Activated T-helper 9 cell treated with anti-CD3 and anti-CD28 coated beads, Interleukin-2, amount 50 U/mL, for 16 hours (primary cell): ENCODE measurements at regions not wholly inside any gene's neighbourhood (a gene's known extent, or its start where the extent isn't known, plus 50 kb on each side); places are given as distances from the start of the nearest gene placed in this dataset.
"Not testable (repeated sequence)": the region's sequence is repeated elsewhere in the genome, so short reads cannot be mapped to it uniquely, and the experiment has no call there.

Experiments
- DNase-seq: peaks from one replicate; pipeline ENCODE4 v3.0.0-alpha.2; 2020; ENCODE audit warnings: low read depth

DNA sequence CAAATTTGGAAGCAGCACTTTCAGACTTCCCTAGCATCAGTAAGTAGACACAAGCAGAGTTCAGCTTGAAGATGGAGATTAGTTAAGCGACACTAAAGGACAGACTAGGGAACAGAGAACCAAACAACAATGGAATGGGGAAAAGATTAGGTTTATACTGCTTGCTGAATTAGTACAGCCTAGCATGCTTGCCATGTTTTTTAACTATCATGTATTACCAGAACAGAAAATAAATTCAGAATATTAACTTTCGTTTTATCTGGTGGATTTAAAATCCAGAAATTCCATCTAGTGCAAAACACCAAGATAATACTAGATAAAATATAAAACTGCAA lies 451.5 kb upstream of the SLC10A2 start:
- no peak for DNase-seq

DNA sequence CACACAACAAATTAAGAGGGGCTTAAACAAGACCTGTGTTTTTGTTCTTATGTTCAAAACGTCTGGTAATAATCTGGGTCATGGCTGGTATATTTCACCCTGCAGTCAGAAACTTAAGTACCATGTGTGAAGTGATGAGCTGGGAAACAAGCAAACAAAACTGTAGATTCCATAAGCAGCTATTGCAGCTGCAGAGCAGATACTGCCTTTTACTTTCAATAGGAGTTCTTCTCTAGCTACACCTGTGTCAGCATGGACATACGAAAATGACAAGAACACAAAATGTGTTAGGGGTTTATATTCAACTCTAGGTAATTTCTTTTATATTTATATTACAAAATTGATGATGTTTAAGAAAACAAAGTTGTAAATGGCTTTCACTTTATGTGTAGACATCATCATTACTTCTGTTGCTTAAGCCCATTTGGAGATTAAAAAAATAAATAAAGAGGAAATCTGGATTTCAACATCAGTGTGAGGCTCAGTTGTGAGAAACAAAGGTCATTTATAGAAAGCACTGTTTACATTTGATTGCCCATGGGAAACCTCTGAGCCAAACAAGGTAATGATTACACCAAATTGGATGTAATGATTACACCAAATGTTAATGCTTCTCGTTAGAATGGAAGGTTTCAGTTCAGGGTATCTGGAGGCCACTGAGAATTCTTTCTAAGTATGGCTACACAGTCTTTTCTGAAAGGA lies 451.0 kb upstream of the SLC10A2 start:
- no peak for DNase-seq

GRCh38 chr13:103516015-103516795 lies 450.0 kb upstream of the SLC10A2 start:
- DNase-seq, result no peak

- DNase-seq, result no peak
Observed at GRCh38 chr13:103515410-103515809, 449.2 kb upstream of the SLC10A2 start.

- DNase-seq, result no peak
Observed at GRCh38 chr13:103514619-103515018, 448.4 kb upstream of the SLC10A2 start.

DNA sequence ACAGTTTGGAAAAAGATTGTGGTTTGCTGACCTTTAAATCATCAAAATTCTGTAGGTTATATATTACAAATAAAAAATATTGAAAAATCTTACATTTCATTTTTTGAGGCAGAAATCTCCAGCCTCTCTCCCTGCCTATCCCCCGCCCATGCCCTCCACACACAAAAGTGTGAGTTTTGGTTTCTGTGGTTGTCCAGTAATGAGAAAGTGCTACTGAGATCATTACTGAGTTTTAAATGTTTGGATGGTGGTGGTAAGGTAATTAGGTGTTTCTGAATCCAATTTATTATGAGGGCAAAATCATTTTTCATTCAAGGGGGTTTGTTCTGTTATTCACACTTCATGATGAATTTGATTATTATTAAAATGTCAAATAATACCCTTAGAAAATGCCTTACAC lies 448.0 kb upstream of the SLC10A2 start:
- no peak for DNase-seq

DNA sequence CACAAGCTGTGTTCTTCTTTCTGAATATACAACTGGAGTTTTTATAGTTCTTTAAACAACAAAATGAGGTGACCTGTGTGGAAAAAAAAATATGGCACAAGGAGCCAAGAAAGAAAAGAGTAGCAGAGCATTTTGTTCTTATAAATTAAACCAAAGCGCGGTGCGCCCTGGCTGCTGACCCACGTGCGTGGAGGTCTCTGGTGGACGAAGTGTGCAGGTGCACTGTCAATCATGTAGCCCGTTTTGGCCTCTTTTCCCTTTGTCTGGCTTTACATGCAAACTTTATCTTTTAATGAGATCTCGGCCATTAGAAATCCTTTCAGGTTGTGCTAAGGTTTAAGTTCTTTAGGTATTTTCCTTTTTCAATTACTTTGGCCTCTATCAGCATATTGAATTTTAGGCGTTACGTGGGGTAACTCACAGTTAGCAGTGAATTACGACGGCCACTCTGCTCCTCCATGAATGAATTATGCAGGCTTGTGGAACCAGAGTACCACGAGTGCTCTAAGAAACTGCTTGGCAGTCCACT lies 443.9 kb upstream of the SLC10A2 start:
- no peak for DNase-seq

DNA sequence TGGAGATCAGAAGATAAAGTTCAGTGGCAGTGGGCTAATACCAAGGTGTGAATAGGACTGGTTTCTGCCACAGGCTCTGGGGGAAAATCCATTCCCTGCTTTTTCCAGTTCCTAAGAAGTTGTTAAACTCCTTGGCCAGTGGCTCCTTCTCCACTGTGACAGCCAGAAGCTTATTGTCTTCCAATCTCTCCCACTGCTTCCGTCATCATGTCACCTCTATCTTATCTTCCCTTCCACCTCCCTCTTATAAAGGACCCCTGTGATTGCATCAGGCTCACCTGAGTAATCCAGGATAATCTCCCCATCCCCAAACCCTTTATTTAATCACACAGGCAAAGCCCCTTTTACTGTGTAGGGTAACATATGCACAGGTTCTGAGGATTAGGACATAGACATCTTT lies 431.2 kb upstream of the SLC10A2 start:
- DNase-seq, result no peak

DNA sequence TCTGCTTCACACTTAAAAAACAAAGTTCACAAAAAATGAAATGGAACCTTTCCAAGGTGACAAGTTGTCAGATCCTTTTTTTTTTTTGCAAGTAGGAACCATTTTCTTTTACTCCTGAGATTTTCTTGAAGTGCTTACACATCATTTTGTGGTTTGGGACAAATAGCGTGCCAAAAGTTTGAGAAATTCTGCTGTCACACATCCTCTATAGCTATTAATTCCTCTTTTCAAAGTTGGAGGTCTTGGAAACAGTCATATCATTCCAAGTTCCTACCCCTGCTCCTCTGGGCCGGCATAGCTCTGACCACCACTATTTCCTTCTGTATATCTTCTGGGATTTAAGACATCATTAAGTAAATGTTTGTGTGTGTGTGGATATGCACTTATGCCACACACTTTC lies 421.6 kb upstream of the SLC10A2 start:
- DNase-seq, result no peak

DNA sequence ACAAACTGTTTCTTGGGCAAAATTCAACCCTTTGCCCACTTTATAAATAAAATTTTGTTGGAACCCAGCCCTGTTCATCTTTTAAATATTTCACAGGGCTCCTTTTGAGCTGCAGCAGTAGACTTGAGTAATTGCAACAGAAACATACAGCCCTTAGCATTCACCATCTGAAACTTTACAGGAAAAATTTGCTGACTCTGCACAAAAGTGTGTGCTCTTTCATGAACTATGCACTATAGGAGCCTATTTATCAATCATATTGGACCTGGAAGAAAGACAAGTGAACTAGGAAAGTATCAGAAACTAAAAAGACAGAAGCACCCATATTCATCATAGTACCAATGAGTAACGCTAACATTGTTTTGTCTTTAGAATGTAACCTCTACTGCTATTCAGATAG lies 406.9 kb upstream of the SLC10A2 start:
- DNase-seq, result no peak

- no peak for DNase-seq
Observed at GRCh38 chr13:103471896-103472295, 405.7 kb upstream of the SLC10A2 start.

GRCh38 chr13:103469771-103470170 lies 403.6 kb upstream of the SLC10A2 start:
- no peak for DNase-seq

- DNase-seq, result no peak
Observed at GRCh38 chr13:103466761-103467160, 400.5 kb upstream of the SLC10A2 start.

DNA sequence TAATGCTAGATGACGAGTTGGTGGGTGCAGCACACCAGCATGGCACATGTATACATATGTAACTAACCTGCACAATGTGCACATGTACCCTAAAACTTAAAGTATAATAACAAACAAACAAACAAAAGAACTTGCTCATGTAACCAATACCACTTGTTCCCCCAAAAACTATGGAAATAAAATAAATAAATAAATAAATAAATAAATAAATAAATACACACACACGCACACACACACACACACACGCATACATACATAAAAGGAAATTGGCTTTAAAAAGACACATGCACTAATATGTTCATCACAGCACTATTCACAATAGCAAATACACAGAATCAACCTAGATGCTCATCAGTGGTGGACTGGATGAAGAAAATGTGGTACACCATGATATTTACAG lies 394.0 kb upstream of the SLC10A2 start:
- DNase-seq, result not testable (repeated sequence)

- not testable (repeated sequence) for DNase-seq
Observed at GRCh38 chr13:103457050-103457449, 390.8 kb upstream of the SLC10A2 start.

DNA sequence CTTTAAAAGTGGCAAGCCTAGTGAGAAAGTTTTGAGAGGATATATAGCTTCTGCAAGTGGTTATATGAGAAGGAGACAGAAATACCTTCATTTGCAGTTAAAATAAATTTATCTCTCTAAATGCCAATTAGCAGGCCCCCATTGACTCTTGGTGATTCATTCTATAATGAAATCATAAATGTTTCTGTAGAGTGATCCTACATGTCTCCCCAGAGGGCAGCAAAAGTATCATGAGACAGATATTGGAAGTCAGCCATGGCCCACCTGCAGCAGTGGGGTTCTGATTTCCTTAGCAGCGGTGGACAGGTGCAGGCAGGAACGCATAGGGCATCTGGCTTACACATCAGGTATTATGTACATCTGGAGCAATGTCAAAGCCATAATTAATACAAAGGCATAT lies 385.4 kb upstream of the SLC10A2 start:
- DNase-seq, result no peak

GRCh38 chr13:103443604-103444003 lies 377.4 kb upstream of the SLC10A2 start:
- DNase-seq, result no peak

GRCh38 chr13:103437651-103438050 lies 371.4 kb upstream of the SLC10A2 start:
- DNase-seq, result no peak

DNA sequence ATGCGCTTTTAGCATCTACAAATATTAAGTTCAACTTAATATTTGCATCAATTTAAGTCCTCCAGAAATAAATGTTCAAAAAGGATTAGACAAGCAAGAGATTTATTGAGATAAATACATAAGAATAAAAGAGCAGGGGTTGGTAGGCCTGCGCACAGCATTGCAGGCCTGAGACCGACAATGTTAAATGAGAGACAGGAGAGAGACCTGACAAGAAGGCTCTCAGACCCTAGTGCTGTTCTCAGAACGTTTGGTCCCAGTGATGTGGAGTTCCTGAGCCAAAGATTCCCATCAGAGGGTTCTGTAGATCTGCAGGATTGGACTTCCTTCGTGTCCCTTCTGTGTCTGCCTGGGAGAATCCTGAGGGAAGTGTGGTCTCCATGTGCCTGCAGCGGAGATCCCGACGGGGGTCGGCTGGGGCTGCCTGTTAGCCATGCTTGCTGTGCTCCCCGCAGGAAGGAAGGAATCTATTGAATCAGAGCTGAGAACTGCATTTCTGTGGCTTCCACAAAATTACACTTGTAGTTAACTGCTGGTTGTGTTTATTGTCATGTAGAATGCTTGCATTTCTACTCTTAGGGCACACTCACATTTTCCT lies 369.9 kb upstream of the SLC10A2 start:
- no peak for DNase-seq

DNA sequence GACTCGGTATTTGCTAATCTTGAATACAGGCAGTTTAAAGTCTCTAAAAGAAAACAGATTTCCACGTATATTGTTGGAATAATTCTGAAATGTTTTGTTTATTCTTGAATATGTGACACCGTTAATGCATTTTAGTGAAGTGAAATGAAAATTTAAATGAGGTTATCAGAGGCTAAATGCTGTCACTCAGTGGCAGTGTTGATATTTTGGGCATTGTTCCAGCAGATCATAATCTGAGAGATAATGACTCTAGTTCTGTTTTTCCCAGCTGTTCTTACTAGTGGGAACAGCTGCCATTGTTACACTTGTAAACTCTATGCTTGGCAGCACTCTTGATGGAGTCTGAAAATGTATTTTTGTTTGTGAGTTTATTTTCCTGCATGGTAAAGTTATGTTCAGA lies 365.6 kb upstream of the SLC10A2 start:
- no peak for DNase-seq

- DNase-seq, result no peak
Observed at GRCh38 chr13:103430368-103430767, 364.2 kb upstream of the SLC10A2 start.

DNA sequence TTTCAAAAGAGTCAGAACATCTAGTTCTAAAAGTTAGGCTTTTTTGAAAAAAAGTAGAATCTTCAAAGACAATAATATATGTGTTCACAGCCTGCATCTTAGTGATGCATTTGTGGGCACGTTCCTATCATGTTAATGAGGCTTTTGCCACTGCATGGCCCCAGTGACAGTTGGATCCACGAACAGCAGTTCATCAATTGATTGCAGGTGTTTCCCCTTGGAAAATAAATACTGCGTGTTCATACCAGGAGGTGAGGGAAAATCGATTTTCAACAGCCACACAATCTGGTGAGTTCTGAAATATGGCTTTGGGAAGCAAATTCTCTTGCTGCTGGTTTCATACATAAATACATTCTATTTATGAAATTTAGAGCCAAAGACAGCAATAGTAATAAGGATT lies 343.8 kb upstream of the SLC10A2 start:
- DNase-seq, result no peak

DNA sequence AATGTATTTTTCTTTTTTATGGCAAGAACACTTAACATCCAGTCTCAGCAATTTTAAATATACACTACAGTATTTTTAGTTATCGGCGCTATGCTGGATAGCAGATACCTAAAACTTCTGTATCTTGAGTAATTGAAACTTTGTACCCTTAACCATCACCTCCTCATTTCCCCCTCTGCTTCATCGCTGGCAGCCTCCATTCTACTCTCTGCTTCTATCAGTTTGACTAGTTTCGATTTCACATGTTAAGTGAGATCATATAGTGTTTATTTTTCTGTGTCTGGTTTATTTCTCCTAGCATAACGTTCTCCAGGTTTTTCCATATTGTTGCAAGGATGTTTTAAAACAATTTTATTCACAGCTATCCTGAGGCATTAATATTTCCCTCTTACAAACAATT lies 340.8 kb upstream of the SLC10A2 start:
- no peak for DNase-seq
